Activated CD4-positive, alpha-beta T cell treated with anti-CD3 and anti-CD28 coated beads for 36 hours (primary cell): ENCODE measurements at regions not wholly inside any gene's neighbourhood (a gene's known extent, or its start where the extent isn't known, plus 50 kb on each side); places are given as distances from the start of the nearest gene placed in this dataset.

Experiments
- ATAC-seq: fragments of 200-7000 bp; cut with Tn5 transposase; one replicate; pipeline ENCODE4 v1.10.0; 2021; ENCODE audit warnings: mild to moderate bottlenecking, moderate library complexity
- CTCF ChIA-PET: fragments of 350-600 bp; sonication (Branson Sonifier 250); formaldehyde crosslinking; loops from one replicate; lab custom pipeline; 2021; ENCODE audit warnings: antibody characterized with exemption; lab: Charles Lee
- POLR2A ChIA-PET: fragments of 350-600 bp; sonication (Branson Sonifier 250); formaldehyde crosslinking; loops from one replicate; lab custom pipeline; 2021; ENCODE audit warnings: antibody characterized with exemption, inconsistent platforms; lab: Charles Lee
- DNase-seq: peaks from one replicate; pipeline ENCODE4 v3.0.0-alpha.2; 2020
- H3K27ac Mint-ChIP-seq: one replicate; pipeline ENCODE4 v1.8.0; 2021; ENCODE audit warnings: mixed read lengths
- H3K27me3 Mint-ChIP-seq: one replicate; pipeline ENCODE4 v1.8.0; 2021; ENCODE audit warnings: mixed read lengths
- H3K36me3 Mint-ChIP-seq: one replicate; pipeline ENCODE4 v1.8.0; 2021; ENCODE audit warnings: low read depth, mixed read lengths
- H3K4me1 Mint-ChIP-seq: one replicate; pipeline ENCODE4 v1.8.0; 2021; ENCODE audit warnings: mixed read lengths
- H3K4me3 Mint-ChIP-seq: one replicate; pipeline ENCODE4 v1.8.0; 2021; ENCODE audit warnings: mild to moderate bottlenecking, moderate library complexity, mixed read lengths
- H3K9me3 Mint-ChIP-seq: one replicate; pipeline ENCODE4 v1.8.0; 2021; ENCODE audit warnings: low read depth, mixed read lengths
- intact Hi-C, 2 experiments: fragments of 100-400 bp; cut with DNase I in 1 of 2; cut with micrococcal nuclease in 1 of 2; formaldehyde crosslinking; loops; one replicate each; pipeline versions ENCODE4 v1.14.2 to v1.15.1; 2022 to 2024; cut with DNase I, micrococcal nuclease

DNA sequence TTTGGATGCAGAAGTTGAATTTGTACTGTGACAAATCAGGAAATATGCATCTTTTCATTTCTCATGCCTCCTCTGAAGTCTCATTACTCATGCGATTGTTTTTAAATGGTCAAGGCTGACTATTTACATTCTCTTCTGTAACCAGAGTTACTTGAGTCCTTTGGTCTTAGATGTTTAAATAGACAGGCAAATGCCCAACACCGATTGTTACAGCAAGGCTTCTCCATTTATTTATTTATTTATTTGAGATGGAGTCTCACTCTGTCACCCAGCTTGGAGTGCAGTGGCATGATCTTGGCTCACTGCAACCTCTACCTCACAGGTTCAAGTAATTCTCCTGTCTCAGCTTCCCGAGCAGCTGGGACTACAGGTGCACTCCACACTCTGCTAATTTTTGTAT is 72.7 kb upstream of the SLC28A3 start:
- ChIA-PET CTCF (interaction anchor here (0.6 kb wide), 1 partner anchor 16 kb away, joined by 3 read pairs; no protein-coding TSS in a partner anchor), POLR2A (no interaction called here)
- Mint-ChIP-seq H3K27me3 (peaks cover 4% of the 10 kb centered on the region), H3K27ac (no peak overlapping the region), H3K4me1 (no peaks in the 10 kb centered on the region), H3K4me3 (no peak overlapping the region), H3K36me3 (no peaks in the 10 kb centered on the region), H3K9me3 (no peaks in the 10 kb centered on the region)
- no peak for ATAC-seq
- no peak for DNase-seq
- intact Hi-C loops, result no loop called here

DNA sequence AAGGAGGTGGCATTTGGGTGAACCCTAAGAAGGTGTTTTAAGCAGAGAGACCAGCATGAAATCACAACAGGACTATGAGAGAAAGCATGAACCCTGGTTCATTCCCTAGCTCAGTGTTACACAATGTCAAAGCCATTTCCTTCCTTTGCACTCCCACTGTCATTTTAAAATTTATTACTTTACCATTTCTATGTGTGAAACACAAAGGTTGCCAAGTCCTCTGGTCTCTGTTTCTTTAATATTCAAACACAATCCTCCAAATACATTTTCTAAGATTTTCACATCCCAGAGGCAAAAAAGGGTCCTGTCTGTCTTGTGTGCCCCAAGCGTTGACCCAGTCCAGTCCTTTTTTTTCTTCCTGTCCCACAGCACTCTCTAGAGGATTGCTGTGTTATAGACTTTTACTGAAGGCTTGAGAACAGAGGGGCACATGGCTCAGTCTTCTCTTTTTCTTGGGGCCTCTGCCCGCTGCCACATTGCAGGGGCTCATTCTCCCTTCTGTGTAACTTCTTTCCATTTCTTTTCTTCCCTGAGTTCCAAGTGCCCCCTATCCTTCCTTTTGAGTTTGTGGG is 78.6 kb upstream of the SLC28A3 start:
- POLR2A ChIA-PET, result no interaction called here
- CTCF ChIA-PET, result no interaction called here
- Mint-ChIP-seq H3K27me3 (peaks cover 16% of the 10 kb centered on the region), H3K4me1 (no peaks in the 10 kb centered on the region), H3K27ac (no peak overlapping the region), H3K36me3 (no peaks in the 10 kb centered on the region), H3K9me3 (peaks cover 4% of the 10 kb centered on the region), H3K4me3 (no peak overlapping the region)
- intact Hi-C loops, result no loop called here
- ATAC-seq (no peak), DNase-seq (no peak)

DNA sequence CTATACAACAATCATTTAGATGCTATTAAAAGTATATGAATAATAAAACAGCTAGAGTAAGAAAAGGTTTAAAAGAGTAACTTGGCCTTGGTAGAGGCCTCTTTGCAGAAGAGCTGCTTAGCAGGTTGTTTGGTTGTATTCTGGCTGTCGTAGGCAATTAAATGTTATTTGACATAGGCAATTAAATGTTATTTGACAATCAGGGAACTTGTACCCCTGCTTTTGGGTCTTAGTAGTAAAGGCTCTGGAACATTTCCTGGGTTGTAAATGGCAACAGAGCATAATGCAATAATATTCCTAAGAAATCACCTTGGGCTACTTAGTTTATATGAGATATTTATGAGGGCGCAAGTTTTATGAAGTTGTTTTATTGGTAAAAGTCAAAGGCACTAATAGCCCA is 84.4 kb upstream of the SLC28A3 start:
- DNase-seq (no peak), ATAC-seq (no peak)
- ChIA-PET CTCF (no interaction called here), POLR2A (no interaction called here)
- intact Hi-C loops, result no loop called here
- peaks cover 7% of the 10 kb centered on the region for H3K27me3 Mint-ChIP-seq
- no peak overlapping the region for H3K27ac Mint-ChIP-seq
- H3K36me3 Mint-ChIP-seq, result no peaks in the 10 kb centered on the region
- peaks cover 4% of the 10 kb centered on the region for H3K9me3 Mint-ChIP-seq
- no peaks in the 10 kb centered on the region for H3K4me1 Mint-ChIP-seq
- H3K4me3 Mint-ChIP-seq, result no peak overlapping the region

DNA sequence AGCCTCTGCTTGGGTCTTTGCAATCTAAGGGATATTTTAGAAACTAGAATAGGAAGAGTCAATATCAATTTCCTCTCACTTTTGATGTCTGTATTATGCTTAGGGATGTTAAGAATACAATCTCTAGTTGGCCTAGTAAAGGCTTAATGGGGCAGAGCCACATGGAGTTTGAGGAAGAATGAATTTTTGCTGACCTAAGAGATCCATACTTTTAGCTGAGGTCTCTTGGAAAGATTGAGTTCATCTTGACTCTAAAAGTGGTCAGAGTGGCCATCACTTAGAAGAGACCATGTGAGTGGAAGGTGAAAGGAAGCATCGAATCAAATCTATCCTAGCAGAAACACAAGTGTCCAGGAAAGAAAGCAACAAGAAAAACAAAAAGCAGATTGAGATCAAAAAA is 92.2 kb upstream of the SLC28A3 start:
- intact Hi-C loops, result no loop called here
- H3K27ac Mint-ChIP-seq, result no peak overlapping the region

GRCh38 chr9:84435902-84436301 is 95.3 kb upstream of the SLC28A3 start:
- POLR2A ChIA-PET, result interaction anchor here (0.6 kb wide), 1 partner anchor 50 kb away, joined by 4 read pairs; no protein-coding TSS in a partner anchor
- no peaks in the 10 kb centered on the region for H3K4me1 Mint-ChIP-seq
- intact Hi-C loops, result no loop called here
- CTCF ChIA-PET, result no interaction called here
- no peaks in the 10 kb centered on the region for H3K36me3 Mint-ChIP-seq
- no peak overlapping the region for H3K27ac Mint-ChIP-seq
- no peaks in the 10 kb centered on the region for H3K9me3 Mint-ChIP-seq
- H3K4me3 Mint-ChIP-seq, result no peak overlapping the region
- DNase-seq (no peak), ATAC-seq (no peak)
- H3K27me3 Mint-ChIP-seq, result peaks cover 4% of the 10 kb centered on the region

More for the DNA sequence above, 92.2 kb upstream of the SLC28A3 start:
- no peak for ATAC-seq
- no peak overlapping the region for H3K4me3 Mint-ChIP-seq
- H3K4me1 Mint-ChIP-seq, result no peaks in the 10 kb centered on the region
- peaks cover 3% of the 10 kb centered on the region for H3K27me3 Mint-ChIP-seq
- no peaks in the 10 kb centered on the region for H3K9me3 Mint-ChIP-seq
- DNase-seq, result no peak
- ChIA-PET POLR2A (no interaction called here), CTCF (interaction anchor here (2.1 kb wide), 1 partner anchor 36 kb away, joined by 5 read pairs; no protein-coding TSS in a partner anchor)
- H3K36me3 Mint-ChIP-seq, result no peaks in the 10 kb centered on the region

DNA sequence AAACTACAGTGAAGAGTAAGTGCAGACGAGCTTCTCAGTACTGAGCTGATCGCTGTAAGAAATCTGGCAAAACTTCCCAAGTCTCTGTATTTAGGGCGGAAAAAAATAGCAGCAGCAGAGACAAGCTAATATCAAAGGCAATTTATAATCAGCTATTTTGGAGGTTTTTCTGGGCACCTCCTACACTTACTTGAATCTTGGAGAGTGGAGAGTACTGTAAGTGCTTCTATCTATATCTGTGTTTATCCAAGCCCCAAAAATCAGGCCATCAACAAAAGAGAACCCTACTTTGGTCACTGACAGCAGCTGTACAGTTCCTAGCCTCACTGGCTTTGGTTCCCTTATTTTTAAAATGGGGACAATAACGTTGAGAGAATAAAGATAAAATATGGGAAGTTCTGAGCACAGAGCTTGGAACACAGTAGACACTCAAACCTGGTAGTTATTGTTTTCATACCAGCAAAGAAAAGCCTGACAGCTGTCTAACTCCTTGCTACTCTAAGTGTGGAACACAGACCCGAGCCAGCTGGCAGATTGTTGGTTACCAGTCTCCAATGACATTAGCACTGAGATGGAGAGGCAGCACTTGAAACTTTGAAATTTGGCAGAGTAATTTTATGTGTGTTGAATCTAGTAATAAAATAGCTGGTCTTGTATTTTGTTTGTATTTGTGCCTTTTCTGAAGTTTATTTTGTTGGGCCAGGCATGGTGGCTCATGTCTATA is 96.0 kb upstream of the SLC28A3 start:
- CTCF ChIA-PET, result interaction anchor here (0.8 kb wide), 1 partner anchor 19 kb away, joined by 3 read pairs; no protein-coding TSS in a partner anchor
- no peak for ATAC-seq
- intact Hi-C loops, result no loop called here

GRCh38 chr9:84438391-84438790 is 97.8 kb upstream of the SLC28A3 start:
- Mint-ChIP-seq H3K9me3 (no peaks in the 10 kb centered on the region), H3K27me3 (peaks cover 4% of the 10 kb centered on the region), H3K27ac (no peak overlapping the region), H3K4me3 (no peak overlapping the region), H3K4me1 (no peaks in the 10 kb centered on the region), H3K36me3 (no peaks in the 10 kb centered on the region)
- ATAC-seq (no peak), DNase-seq (no peak)
- intact Hi-C loops, result no loop called here
- ChIA-PET POLR2A (no interaction called here), CTCF (no interaction called here)

More for the DNA sequence above, 96.0 kb upstream of the SLC28A3 start:
- no peak for DNase-seq
- peaks cover 4% of the 10 kb centered on the region for H3K27me3 Mint-ChIP-seq
- no peak overlapping the region for H3K27ac Mint-ChIP-seq
- no peak overlapping the region for H3K4me3 Mint-ChIP-seq
- POLR2A ChIA-PET, result interaction anchor here (0.6 kb wide), 1 partner anchor 50 kb away, joined by 4 read pairs; no protein-coding TSS in a partner anchor
- no peaks in the 10 kb centered on the region for H3K9me3 Mint-ChIP-seq
- no peaks in the 10 kb centered on the region for H3K36me3 Mint-ChIP-seq
- H3K4me1 Mint-ChIP-seq, result no peaks in the 10 kb centered on the region

GRCh38 chr9:84439250-84439649 is 98.7 kb upstream of the SLC28A3 start:
- ATAC-seq (no peak), DNase-seq (no peak)
- intact Hi-C loops, result no loop called here
- Mint-ChIP-seq H3K36me3 (no peaks in the 10 kb centered on the region), H3K4me1 (no peaks in the 10 kb centered on the region), H3K27ac (no peak overlapping the region), H3K27me3 (peaks cover 4% of the 10 kb centered on the region), H3K9me3 (no peaks in the 10 kb centered on the region), H3K4me3 (no peak overlapping the region)
- ChIA-PET POLR2A (no interaction called here), CTCF (interaction anchor here (0.5 to 0.9 kb wide), 3 partner anchors 15 to 42 kb away, joined by 3 read pairs; no protein-coding TSS in a partner anchor)

GRCh38 chr9:84442712-84443111 is 102.2 kb upstream of the SLC28A3 start:
- Mint-ChIP-seq H3K36me3 (no peaks in the 10 kb centered on the region), H3K27me3 (peaks cover 3% of the 10 kb centered on the region), H3K9me3 (no peaks in the 10 kb centered on the region), H3K27ac (no peak overlapping the region), H3K4me1 (no peaks in the 10 kb centered on the region), H3K4me3 (no peak overlapping the region)
- ChIA-PET POLR2A (interaction anchor here (0.7 kb wide), 1 partner anchor 401 kb away, joined by 3 read pairs; no protein-coding TSS in a partner anchor), CTCF (no interaction called here)
- ATAC-seq (no peak), DNase-seq (no peak)
- intact Hi-C loops, result no loop called here

DNA sequence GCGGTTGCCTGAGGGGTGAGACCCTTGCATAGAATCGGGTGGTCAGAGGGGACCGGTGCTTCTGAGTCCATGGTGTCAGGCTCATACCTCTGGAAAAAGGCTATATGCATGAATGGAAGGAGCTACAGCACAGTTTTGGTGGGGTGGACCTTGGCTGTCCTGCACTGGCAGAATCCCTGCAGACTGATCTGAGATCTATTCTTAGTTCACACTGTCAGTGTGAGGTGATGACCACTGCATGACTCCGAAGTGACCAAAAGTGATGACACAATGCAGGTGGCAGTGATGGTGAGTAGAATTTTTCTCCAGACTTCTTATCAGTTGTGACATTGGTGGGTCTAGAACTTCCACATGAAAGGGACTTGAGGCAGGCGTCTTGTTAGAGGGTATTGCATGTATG is 105.2 kb upstream of the SLC28A3 start:
- ChIA-PET CTCF (no interaction called here), POLR2A (no interaction called here)
- intact Hi-C loops, result no loop called here
- DNase-seq (no peak), ATAC-seq (no peak)
- Mint-ChIP-seq H3K4me1 (no peaks in the 10 kb centered on the region), H3K4me3 (no peak overlapping the region), H3K9me3 (no peaks in the 10 kb centered on the region), H3K27me3 (no peaks in the 10 kb centered on the region), H3K27ac (no peak overlapping the region), H3K36me3 (no peaks in the 10 kb centered on the region)

DNA sequence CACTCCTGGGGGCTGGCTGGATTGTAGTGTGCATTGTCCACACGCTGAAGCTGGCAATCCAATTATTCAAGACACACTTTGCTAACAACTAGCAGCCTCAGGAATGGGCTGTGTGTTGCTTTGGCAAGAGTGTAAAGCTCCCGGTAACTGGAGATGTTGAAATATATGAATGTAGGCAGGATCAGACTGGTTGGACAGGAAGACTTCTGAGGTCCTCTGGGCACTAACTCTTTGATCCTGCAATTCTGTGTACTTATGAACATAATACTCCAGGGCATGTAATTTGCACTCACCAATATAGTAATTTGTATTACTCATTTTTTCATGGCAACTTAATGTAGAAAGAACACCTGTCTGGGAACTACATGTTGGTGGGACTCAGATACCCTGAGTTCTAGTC is 106.7 kb upstream of the SLC28A3 start:
- Mint-ChIP-seq H3K27me3 (no peaks in the 10 kb centered on the region), H3K4me3 (no peak overlapping the region), H3K27ac (no peak overlapping the region), H3K4me1 (no peaks in the 10 kb centered on the region), H3K9me3 (no peaks in the 10 kb centered on the region), H3K36me3 (no peaks in the 10 kb centered on the region)
- ATAC-seq, result no peak
- no peak for DNase-seq
- intact Hi-C loops, result no loop called here
- ChIA-PET CTCF (no interaction called here), POLR2A (no interaction called here)

- ATAC-seq, result no peak
- Mint-ChIP-seq H3K27me3 (no peaks in the 10 kb centered on the region), H3K27ac (no peak overlapping the region), H3K36me3 (no peaks in the 10 kb centered on the region), H3K4me1 (no peaks in the 10 kb centered on the region), H3K4me3 (no peak overlapping the region), H3K9me3 (no peaks in the 10 kb centered on the region)
- no peak for DNase-seq
- CTCF ChIA-PET, result interaction anchor here (0.9 kb wide), 1 partner anchor 53 kb away, joined by 3 read pairs; no protein-coding TSS in a partner anchor
- POLR2A ChIA-PET, result no interaction called here
- intact Hi-C loops, result no loop called here
Measured at GRCh38 chr9:84450029-84450428, 109.5 kb upstream of the SLC28A3 start.
